H1 (cell line): ENCODE measurements at regions not wholly inside any gene's neighbourhood (a gene's known extent, or its start where the extent isn't known, plus 50 kb on each side); places are given as distances from the start of the nearest gene placed in this dataset.

ENCODE experiments used
- CREB1 ChIP-seq: IDR thresholded peaks from 2 replicates; pipeline ENCODE4 v1.6.1; 2012; ENCODE audit warnings: inconsistent platforms
- KDM1A ChIP-seq: fragments of 200-600, 300-600 bp; sonication (generic); IDR thresholded peaks from 2 replicates; pipeline ENCODE4 v1.7.1; 2016; ENCODE audit warnings: mild to moderate bottlenecking, low read length, borderline replicate concordance
- RAD21 ChIP-seq, 2 experiments: IDR thresholded peaks in 1 of 2; conservative IDR thresholded peaks in 1 of 2; 2 replicates each; pipeline ENCODE4 v1.6.1; 2011; ENCODE audit warnings: low read depth in 2 of 2, low read length in 2 of 2, improper control_type of control experiment in 1 of 2, inconsistent platforms in 1 of 2, mild to moderate bottlenecking in 1 of 2, moderate library complexity in 1 of 2
- RXRA ChIP-seq: IDR thresholded peaks from 2 replicates; pipeline ENCODE4 v1.6.1; 2011; ENCODE audit warnings: low read depth, mild to moderate bottlenecking, low read length, moderate library complexity; ENCODE audit not compliant: insufficient read depth
- SIX5 ChIP-seq: IDR thresholded peaks from 2 replicates; pipeline ENCODE4 v1.6.1; 2011; ENCODE audit warnings: mild to moderate bottlenecking, low read depth, low read length
- SP1 ChIP-seq: IDR thresholded peaks from 2 replicates; pipeline ENCODE4 v1.6.1; 2011; ENCODE audit warnings: low read depth, low read length

DNA sequence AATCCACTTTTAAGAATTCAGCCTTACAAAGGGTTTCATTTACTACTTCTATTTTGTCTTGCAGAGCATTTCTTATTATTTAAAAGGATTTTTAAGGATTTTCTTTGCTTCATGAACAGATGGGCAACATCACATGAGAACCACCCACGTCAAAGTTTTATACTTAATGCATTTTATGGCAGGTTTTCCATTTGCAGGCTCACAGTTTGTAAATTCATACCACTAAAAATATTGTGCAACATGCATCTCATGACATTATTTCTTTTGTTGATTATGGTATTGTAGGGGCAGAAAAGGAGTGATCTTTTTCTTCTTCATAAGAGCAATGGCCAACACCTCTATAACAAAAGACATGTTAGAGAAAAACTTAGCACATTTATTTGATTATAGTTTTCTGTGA, 554.0 kb upstream of the SPRY2 start (continued):
- TF ChIP-seq SP1 (no peak), RAD21 (IDR thresholded peaks at IDR 0.05 in 1 of 2, conservative IDR thresholded peaks at IDR 0.05 in 1 of 2; ENCODE audit: low read depth in 2 of 2, low read length in 2 of 2) (no peak), RXRA (no peak), CREB1 (no peak), KDM1A (no peak), SIX5 (no peak)
